CD1c-positive myeloid dendritic cell (primary cell): ENCODE measurements at regions not wholly inside any gene's neighbourhood (a gene's known extent, or its start where the extent isn't known, plus 50 kb on each side); places are given as distances from the start of the nearest gene placed in this dataset.
"Not testable (repeated sequence)": the region's sequence is repeated elsewhere in the genome, so short reads cannot be mapped to it uniquely, and the experiment has no call there.

ENCODE experiments used
- DNase-seq: peaks from one replicate; pipeline ENCODE4 v3.0.0-alpha.2; 2016; ENCODE audit errors: extremely low spot score

DNA sequence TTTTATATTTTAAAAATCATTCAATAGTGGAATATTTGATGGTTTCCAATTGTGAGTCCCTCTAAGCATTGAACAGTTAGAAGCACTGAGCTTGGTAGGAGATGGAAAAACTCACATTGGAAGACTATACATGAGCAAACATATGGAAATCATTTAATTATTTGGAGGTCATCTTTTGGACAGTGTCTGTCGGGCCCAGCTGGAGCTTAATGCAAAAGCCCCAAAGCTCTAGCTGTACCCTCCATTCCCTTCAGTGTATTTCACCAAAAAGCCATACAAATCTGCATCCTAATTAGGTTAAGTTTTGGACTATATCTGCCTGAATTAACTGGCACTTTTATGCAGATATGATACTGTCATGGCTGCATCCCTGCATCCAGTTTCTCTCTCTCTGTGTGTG is 365.7 kb downstream of the FLRT2 start:
- no peak for DNase-seq

- DNase-seq = no peak
Observed at GRCh38 chr14:85892251-85892650, 362.3 kb downstream of the FLRT2 start.

GRCh38 chr14:85883966-85884365 is 354.0 kb downstream of the FLRT2 start:
- DNase-seq = no peak

DNA sequence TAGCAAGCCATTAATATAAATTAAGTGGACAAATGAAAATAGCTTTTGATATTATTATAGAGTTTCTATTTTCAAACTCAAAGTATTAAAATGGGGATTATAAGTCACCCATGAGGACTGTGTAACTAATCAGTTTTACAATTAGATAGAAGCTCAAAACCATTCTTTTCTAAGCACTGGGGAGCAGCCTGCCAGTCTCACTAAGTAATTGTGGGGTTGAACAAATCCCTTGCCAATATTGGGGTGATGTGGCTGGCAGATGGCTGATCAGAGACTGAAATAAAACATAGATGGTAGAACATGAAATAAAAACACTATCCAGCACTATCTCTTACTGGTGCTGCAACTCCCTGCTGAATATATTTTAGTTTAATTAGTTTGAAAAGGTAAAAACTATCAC is 353.2 kb downstream of the FLRT2 start:
- no peak for DNase-seq

DNA sequence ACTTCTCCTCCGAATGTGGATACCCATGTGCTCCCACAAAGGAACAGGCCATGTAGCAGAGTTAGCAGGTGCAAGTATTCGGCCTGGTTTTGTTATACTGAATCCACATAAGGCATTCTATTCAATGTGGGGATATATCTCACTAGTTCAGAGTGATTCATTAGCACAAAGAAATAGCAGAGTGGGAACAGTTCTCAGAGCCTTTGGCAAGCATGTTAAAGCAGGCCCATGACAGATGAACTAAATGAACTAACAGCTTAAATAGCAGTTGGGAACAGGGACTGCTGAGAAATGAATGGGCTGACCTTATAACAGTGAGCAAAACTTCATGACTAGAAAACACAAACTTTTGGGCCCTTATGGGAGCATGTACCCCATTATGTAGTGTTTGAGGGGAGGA is 352.0 kb downstream of the FLRT2 start:
- no peak for DNase-seq

DNA sequence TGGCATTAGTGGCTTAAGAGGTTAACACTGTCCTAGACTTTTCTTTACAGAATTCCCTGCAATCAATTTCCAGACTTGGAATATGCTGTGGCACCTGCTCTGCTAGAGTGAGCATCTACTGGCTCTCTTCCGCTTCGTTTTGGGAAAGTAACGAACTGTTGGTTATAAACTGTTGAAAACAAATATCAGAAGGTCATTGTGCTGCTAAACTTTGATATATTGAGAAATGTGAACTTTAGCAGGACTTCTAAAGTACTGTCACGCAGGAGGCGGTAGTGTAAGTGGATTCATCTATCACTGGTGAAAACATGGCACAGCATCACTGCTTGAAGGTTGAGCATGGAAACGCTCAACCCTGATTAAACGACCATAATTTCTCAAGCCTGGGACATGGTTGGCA is 348.9 kb downstream of the FLRT2 start:
- no peak for DNase-seq

GRCh38 chr14:85873006-85873405 is 343.1 kb downstream of the FLRT2 start:
- DNase-seq = no peak

GRCh38 chr14:85867450-85867849 is 337.5 kb downstream of the FLRT2 start:
- DNase-seq = no peak

DNA sequence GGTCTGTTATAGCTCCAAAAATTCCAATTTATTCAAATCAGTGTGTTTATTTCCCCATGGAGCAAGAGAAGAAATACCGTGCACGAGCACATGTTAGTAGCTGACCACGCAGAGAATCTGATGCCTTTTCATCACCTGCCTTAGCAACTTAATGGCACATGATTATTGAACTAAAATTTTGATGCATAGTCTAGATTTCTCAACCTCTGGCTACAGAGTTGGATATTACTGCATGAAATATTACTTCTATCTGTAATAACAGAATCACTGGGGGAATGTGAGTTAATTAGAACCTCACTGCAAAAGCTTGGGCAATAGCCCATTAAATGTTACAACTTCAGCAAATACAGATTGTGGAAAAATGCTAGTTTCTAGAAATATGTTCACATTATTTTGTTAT is 335.8 kb downstream of the FLRT2 start:
- no peak for DNase-seq

GRCh38 chr14:85858634-85859033 is 328.7 kb downstream of the FLRT2 start:
- DNase-seq = no peak

- DNase-seq = no peak
Observed at GRCh38 chr14:85856430-85856829, 326.5 kb downstream of the FLRT2 start.

GRCh38 chr14:85853996-85854526 is 324.1 kb downstream of the FLRT2 start:
- DNase-seq = no peak

GRCh38 chr14:85852906-85853305 is 323.0 kb downstream of the FLRT2 start:
- DNase-seq = no peak

GRCh38 chr14:85852123-85852522 is 322.2 kb downstream of the FLRT2 start:
- DNase-seq = not testable (repeated sequence)

GRCh38 chr14:85830549-85830948 is 300.6 kb downstream of the FLRT2 start:
- DNase-seq = not testable (repeated sequence)

DNA sequence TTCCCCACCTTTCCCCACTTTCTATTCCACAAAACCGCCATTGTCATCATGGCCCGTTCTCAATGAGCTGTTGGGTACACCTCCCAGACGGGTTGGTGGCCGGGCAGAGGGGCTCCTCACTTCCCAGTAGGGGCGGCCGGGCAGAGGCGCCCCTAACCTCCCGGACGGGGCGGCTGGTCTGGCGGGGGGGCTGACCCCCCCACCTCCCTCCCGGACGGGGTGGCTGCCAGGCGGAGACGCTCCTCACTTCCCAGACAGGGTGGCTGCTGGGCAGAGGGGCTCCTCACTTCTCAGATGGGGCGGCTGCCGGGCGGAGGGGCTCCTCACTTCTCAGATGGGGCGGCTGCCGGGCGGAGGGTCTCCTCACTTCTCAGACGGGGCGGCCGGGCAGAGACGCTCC is 299.7 kb downstream of the FLRT2 start:
- DNase-seq = not testable (repeated sequence)

DNA sequence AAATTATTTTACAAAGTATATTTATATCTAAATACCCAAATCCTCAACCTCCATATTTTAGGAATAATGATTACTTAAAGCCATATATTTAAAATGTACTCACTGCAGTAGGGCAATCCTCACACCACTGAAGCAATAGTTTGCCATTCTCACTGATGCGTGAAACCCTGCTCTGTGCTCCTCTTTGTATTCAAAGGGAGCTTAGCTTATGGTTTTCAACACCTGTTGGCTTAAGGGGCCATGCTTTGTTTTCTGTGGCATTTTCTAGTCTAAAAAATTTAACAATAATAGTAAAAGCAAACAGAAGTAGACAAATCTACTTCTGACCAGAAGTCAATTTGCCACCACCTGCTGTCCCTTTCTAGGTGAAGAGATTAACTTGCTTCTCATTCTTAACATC is 294.6 kb downstream of the FLRT2 start:
- no peak for DNase-seq

DNA sequence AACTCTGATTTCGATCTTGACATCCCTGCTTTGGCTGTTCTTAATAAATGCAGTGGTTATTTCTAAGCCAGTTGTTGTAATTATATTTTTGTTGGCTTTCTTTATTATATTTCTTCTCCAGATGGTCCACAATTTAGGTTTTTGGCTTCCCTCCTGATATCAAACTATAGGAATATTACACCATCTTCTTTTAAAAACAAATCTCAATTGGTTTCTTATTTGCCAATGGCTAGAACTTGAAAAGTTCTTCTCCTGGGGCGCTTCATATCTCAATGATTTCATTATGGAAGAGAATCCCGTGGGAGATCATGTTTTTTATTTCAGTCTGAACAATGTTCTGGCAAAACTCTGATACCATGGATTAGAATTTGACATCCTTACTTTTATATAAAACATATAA is 292.3 kb downstream of the FLRT2 start:
- DNase-seq = no peak

DNA sequence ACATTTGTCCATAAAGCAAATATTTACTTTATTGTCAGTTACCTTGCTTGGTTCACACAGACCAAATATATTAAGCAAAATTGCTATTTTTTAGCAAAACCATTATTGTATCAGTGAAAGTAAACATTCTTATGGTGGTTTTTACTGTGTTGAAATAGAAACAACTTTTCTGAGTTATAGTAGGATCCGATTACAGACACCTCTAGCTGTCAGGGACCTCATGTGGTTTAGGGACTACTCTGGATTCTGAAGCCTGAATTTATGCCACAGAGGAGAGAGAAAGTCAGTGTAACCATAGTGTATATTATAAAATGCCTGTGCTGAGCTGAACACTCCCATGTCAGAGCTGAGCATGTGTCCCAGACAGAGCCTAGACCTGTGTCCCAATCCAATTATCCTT is 287.5 kb downstream of the FLRT2 start:
- no peak for DNase-seq

DNA sequence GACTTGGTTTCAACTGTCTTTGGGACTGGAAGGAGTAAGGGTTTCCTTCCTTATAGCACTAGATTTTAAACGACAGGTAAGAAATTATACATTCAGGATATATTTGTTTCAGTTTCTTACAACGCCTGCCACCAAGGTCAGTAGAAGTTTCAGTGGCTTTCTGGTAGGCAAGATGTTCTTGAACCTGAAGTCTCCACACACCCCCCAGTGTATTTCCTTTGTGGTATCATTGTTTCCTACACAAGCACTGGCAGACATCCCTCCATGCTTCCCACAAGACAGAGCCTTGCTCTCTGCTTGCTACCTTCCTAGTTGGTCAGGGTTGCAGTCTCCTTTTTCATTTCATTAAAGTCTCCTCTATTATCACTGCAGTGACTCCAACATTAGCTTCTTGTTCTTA is 283.1 kb downstream of the FLRT2 start:
- no peak for DNase-seq

GRCh38 chr14:85811340-85811739 is 281.4 kb downstream of the FLRT2 start:
- DNase-seq = no peak

GRCh38 chr14:85799668-85800067 is 269.7 kb downstream of the FLRT2 start:
- DNase-seq = no peak

DNA sequence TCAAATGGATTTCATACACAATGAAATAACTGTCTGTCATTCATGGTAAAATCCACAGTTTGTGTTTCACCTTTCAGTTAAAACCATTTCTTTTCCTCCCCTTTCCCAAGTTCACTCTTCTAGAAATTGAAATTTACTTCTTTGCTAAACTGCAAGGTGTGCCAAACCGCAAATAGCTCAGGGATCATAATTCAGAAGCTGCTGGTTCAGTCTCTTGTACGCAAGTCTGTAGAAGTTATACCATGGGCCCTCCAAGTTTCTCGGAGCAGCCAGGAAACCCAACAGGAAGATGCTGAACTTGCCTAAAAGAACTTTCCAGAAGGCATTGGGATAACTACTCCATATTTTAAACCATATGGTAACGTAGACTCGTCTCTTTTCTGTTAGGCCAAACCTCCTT is 268.9 kb downstream of the FLRT2 start:
- no peak for DNase-seq

DNA sequence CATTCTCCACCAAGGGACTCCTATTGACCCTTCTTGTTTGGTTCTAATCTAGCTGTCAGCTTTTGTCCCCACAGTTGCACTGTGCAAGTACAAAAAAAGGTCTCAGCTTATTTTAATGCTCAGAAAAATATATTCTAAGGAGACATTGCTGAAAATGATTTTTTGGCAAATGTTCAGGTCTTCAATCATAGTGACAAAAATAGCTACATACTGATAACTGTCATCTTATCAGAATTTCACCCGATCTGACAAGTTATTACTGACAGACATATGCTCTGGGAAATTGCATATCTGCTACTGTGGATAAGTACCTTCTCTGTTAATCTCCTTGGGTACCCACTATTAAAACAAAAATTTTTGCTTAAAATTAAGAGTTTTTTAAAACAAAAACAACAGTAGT is 263.6 kb downstream of the FLRT2 start:
- DNase-seq = no peak

GRCh38 chr14:85789506-85789905 is 259.6 kb downstream of the FLRT2 start:
- DNase-seq = no peak
